OCI-LY7 (cell line): ENCODE measurements at regions not wholly inside any gene's neighbourhood (a gene's known extent, or its start where the extent isn't known, plus 50 kb on each side); places are given as distances from the start of the nearest gene placed in this dataset.

Experiments
- BruUV-seq: library from RNA; stranded (reverse); fragments of 400-500 nt; replicated peaks from 2 replicates; lab custom pipeline; 2021; lab: Mats Ljungman, UMichigan
- CTCF ChIA-PET: fragments of 300-600 bp; sonication (Branson Sonifier 250); formaldehyde crosslinking; loops from one replicate; lab custom pipeline; 2022; ENCODE audit warnings: antibody characterized with exemption; ENCODE audit not compliant: unreplicated experiment; lab: Charles Lee
- POLR2A ChIA-PET: fragments of 300-600 bp; sonication (Branson Sonifier 250); formaldehyde crosslinking; loops from one replicate; lab custom pipeline; 2022; ENCODE audit warnings: antibody characterized with exemption; lab: Charles Lee
- DNase-seq: peaks from one replicate; pipeline ENCODE4 v3.0.0-alpha.2; 2015; ENCODE audit warnings: low spot score
- H2AFZ ChIP-seq: fragments of 200-600 bp; sonication (generic), shearing (Covaris generic); 2 replicates; pipeline ENCODE4 v1.6.1; 2014; ENCODE audit warnings: mild to moderate bottlenecking, antibody characterized with exemption, low read length, moderate library complexity
- H3K27ac ChIP-seq: fragments of 200-600 bp; sonication (generic); 2 replicates; pipeline ENCODE4 v1.5.1; 2014; ENCODE audit warnings: mixed run types, low read depth, mild to moderate bottlenecking, moderate library complexity, low read length, inconsistent platforms; ENCODE audit not compliant: poor library complexity, severe bottlenecking
- H3K36me3 ChIP-seq: fragments of 200-600 bp; sonication (generic); 2 replicates; pipeline ENCODE4 v1.6.1; 2014; ENCODE audit warnings: mild to moderate bottlenecking, antibody characterized with exemption, low read length, moderate library complexity, mixed read lengths; ENCODE audit not compliant: insufficient read depth
- H3K4me1 ChIP-seq: fragments of 200-600 bp; sonication (generic); 2 replicates; pipeline ENCODE4 v1.5.1; 2014; ENCODE audit warnings: mild to moderate bottlenecking, low read length; ENCODE audit not compliant: insufficient read depth, poor library complexity, severe bottlenecking
- H3K4me2 ChIP-seq: fragments of 200-600 bp; sonication (generic); 2 replicates; pipeline ENCODE4 v1.6.1; 2014; ENCODE audit warnings: mild to moderate bottlenecking, low read length
- H3K4me3 ChIP-seq: fragments of 200-600 bp; sonication (generic); 2 replicates; pipeline ENCODE4 v1.5.1; 2014; ENCODE audit warnings: mild to moderate bottlenecking, low read depth, low read length; ENCODE audit not compliant: poor library complexity, severe bottlenecking
- H3K79me2 ChIP-seq: fragments of 200-600 bp; sonication (generic); 2 replicates; pipeline ENCODE4 v1.6.1; 2016; ENCODE audit warnings: low read depth, mild to moderate bottlenecking, low read length, moderate library complexity, mixed read lengths; ENCODE audit not compliant: insufficient read depth
- H3K9me2 ChIP-seq: fragments of 200-600 bp; sonication (generic); 2 replicates; pipeline ENCODE4 v1.6.1; 2016; ENCODE audit warnings: mild to moderate bottlenecking, low read length, mixed read lengths; ENCODE audit not compliant: insufficient read depth
- H3K9me3 ChIP-seq: fragments of 200-600 bp; sonication (generic); 2 replicates; pipeline ENCODE4 v1.6.1; 2014; ENCODE audit warnings: mild to moderate bottlenecking, mixed run types, low read length, mixed read lengths
- H4K20me1 ChIP-seq: fragments of 200-600 bp; sonication (generic); 2 replicates; pipeline ENCODE4 v1.6.1; 2014; ENCODE audit warnings: mild to moderate bottlenecking, antibody characterized with exemption, low read length, moderate library complexity, mixed read lengths; ENCODE audit not compliant: insufficient read depth
- CTCF ChIP-seq: fragments of 200-600 bp; sonication (generic); conservative IDR thresholded peaks from 2 replicates; pipeline ENCODE4 v1.5.1; 2014; ENCODE audit warnings: mild to moderate bottlenecking, antibody characterized with exemption, low read length, moderate library complexity, mixed read lengths
- EZH2phosphoT487 ChIP-seq: fragments of 200-600 bp; sonication (generic); IDR thresholded peaks from 2 replicates; pipeline ENCODE4 v1.6.1; 2018; ENCODE audit warnings: low read depth, borderline replicate concordance, mild to moderate bottlenecking, mixed run types, antibody characterized with exemption, low read length, moderate library complexity, mixed read lengths
- intact Hi-C: fragments of 100-400 bp; cut with micrococcal nuclease; formaldehyde crosslinking; loops from one replicate; pipeline ENCODE4 v1.10.0; 2022; ENCODE audit not compliant: unreplicated experiment

- Histone ChIP-seq H3K4me1 (no peaks in the 10 kb centered on the region), H3K36me3 (no peaks in the 10 kb centered on the region), H4K20me1 (no peaks in the 10 kb centered on the region), H3K9me3 (no peaks in the 10 kb centered on the region), H2AFZ (no peak overlapping the region), H3K4me3 (no peak overlapping the region), H3K4me2 (no peak overlapping the region), H3K27ac (no peak overlapping the region), H3K79me2 (no peaks in the 10 kb centered on the region), H3K9me2 (no peaks in the 10 kb centered on the region)
- POLR2A ChIA-PET = no interaction called here
- intact Hi-C loops = no loop called here
- BruUV-seq = no TSS peak
- TF ChIP-seq CTCF (no peak), EZH2phosphoT487 (no peak)
- CTCF ChIA-PET = no interaction called here
- no peak for DNase-seq
Measured at GRCh38 chr13:34862716-34863115, 79.4 kb upstream of the NBEA start.

GRCh38 chr13:34863360-34864135 is 78.5 kb upstream of the NBEA start:
- no peak overlapping the region for H3K27ac ChIP-seq
- no peaks in the 10 kb centered on the region for H3K79me2 ChIP-seq
- no peaks in the 10 kb centered on the region for H3K9me2 ChIP-seq
- no peak overlapping the region for H2AFZ ChIP-seq
- TF ChIP-seq CTCF = no peak
- no peak for TF ChIP-seq EZH2phosphoT487
- no peak for DNase-seq
- no peaks in the 10 kb centered on the region for H3K9me3 ChIP-seq
- no peak overlapping the region for H3K4me3 ChIP-seq
- no peak overlapping the region for H3K4me2 ChIP-seq
- no TSS peak for BruUV-seq
- no peaks in the 10 kb centered on the region for H4K20me1 ChIP-seq
- H3K36me3 ChIP-seq = no peaks in the 10 kb centered on the region
- ChIA-PET CTCF (no interaction called here), POLR2A (interaction anchor here (0.7 kb wide), 1 partner anchor 13 kb away, joined by 4 read pairs; no protein-coding TSS in a partner anchor)
- intact Hi-C loops = no loop called here
- H3K4me1 ChIP-seq = no peaks in the 10 kb centered on the region

GRCh38 chr13:34864671-34865070 is 77.4 kb upstream of the NBEA start:
- no TSS peak for BruUV-seq
- H3K4me2 ChIP-seq = no peak overlapping the region
- H3K79me2 ChIP-seq = no peaks in the 10 kb centered on the region
- no peak overlapping the region for H3K27ac ChIP-seq
- intact Hi-C loops = no loop called here
- no peaks in the 10 kb centered on the region for H4K20me1 ChIP-seq
- H3K36me3 ChIP-seq = no peaks in the 10 kb centered on the region
- H3K9me2 ChIP-seq = no peaks in the 10 kb centered on the region
- H3K9me3 ChIP-seq = no peaks in the 10 kb centered on the region
- ChIA-PET CTCF (no interaction called here), POLR2A (interaction anchor here (0.7 kb wide), 1 partner anchor 12 kb away, joined by 4 read pairs; no protein-coding TSS in a partner anchor)
- no peak overlapping the region for H2AFZ ChIP-seq
- no peaks in the 10 kb centered on the region for H3K4me1 ChIP-seq
- DNase-seq = no peak
- no peak overlapping the region for H3K4me3 ChIP-seq
- TF ChIP-seq EZH2phosphoT487 (no peak), CTCF (no peak)
